HPDE6-E6E7 (cell line): ENCODE measurements at regions not wholly inside any gene's neighbourhood (a gene's known extent, or its start where the extent isn't known, plus 50 kb on each side); places are given as distances from the start of the nearest gene placed in this dataset.
"Not testable (repeated sequence)": the region's sequence is repeated elsewhere in the genome, so short reads cannot be mapped to it uniquely, and the experiment has no call there.

Experiments used
- DNase-seq: peaks from one replicate; pipeline ENCODE4 v3.0.0; 2011; ENCODE audit warnings: missing footprints; ENCODE audit errors: extremely low spot score

- no peak for DNase-seq
Measured at GRCh38 chr3:82509106-82509842, 747.8 kb upstream of the GBE1 start.

GRCh38 chr3:82506204-82506603 is 744.8 kb upstream of the GBE1 start:
- DNase-seq, result no peak

- DNase-seq, result no peak
Measured at GRCh38 chr3:82505079-82505756, 743.8 kb upstream of the GBE1 start.

GRCh38 chr3:82498186-82498585 is 736.7 kb upstream of the GBE1 start:
- no peak for DNase-seq

- DNase-seq, result no peak
Measured at GRCh38 chr3:82496890-82497560, 735.6 kb upstream of the GBE1 start.

- DNase-seq, result no peak
Measured at GRCh38 chr3:82495655-82496054, 734.2 kb upstream of the GBE1 start.

- no peak for DNase-seq
Measured at GRCh38 chr3:82494977-82495489, 733.6 kb upstream of the GBE1 start.

GRCh38 chr3:82493858-82494257 is 732.4 kb upstream of the GBE1 start:
- no peak for DNase-seq

- no peak for DNase-seq
Measured at GRCh38 chr3:82475306-82475705, 713.9 kb upstream of the GBE1 start.

GRCh38 chr3:82474711-82475110 is 713.3 kb upstream of the GBE1 start:
- DNase-seq, result peak; percentile 21

- DNase-seq, result no peak
Measured at GRCh38 chr3:82473864-82474541, 712.6 kb upstream of the GBE1 start.

GRCh38 chr3:82467051-82467450 is 705.6 kb upstream of the GBE1 start:
- no peak for DNase-seq

GRCh38 chr3:82462977-82463376 is 701.5 kb upstream of the GBE1 start:
- no peak for DNase-seq

- no peak for DNase-seq
Measured at GRCh38 chr3:82461049-82461889, 699.8 kb upstream of the GBE1 start.

- DNase-seq, result no peak
Measured at GRCh38 chr3:82448320-82448719, 686.9 kb upstream of the GBE1 start.

GRCh38 chr3:82428821-82429220 is 667.4 kb upstream of the GBE1 start:
- not testable (repeated sequence) for DNase-seq

- DNase-seq, result no peak
Measured at GRCh38 chr3:82424031-82424339, 662.5 kb upstream of the GBE1 start.

GRCh38 chr3:82423268-82424030 is 662.0 kb upstream of the GBE1 start:
- DNase-seq, result no peak

- DNase-seq, result no peak
Measured at GRCh38 chr3:82416830-82417229, 655.4 kb upstream of the GBE1 start.

GRCh38 chr3:82416349-82416748 is 654.9 kb upstream of the GBE1 start:
- no peak for DNase-seq

GRCh38 chr3:82413171-82413570 is 651.7 kb upstream of the GBE1 start:
- no peak for DNase-seq
